ENCODE measurements at regions not wholly inside any gene's neighbourhood (a gene's known extent, or its start where the extent isn't known, plus 50 kb on each side); places are given as distances from the start of the nearest gene placed in this dataset.
A peak's percentile ranks its signal among the peaks of the same experiment; 100 is the strongest.

DNA sequence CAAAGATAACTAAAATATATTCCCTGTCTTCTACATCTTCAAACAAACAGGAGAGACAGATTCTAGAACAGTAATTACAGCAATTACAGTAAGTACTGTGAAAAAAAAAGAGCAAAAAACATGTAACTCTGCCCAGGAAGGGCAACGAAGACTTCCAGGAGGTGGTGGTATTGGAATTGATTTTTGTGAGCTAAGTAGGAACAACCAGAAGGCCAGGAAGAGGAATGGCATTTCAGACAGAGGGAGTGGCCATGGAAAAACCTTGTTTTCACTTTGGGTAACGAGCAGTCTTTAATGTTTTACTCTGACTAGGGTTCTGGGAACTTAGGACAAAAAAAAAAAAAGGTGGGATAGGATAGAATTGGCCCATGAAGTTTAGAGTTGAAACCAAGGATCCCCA, 196.3 kb upstream of the PLEKHG7 start:
- DNase-seq (ENCODE audit: low read depth, low spot score) (no peak), ATAC-seq (no peak)
- in situ Hi-C loops (cut with HindIII; ENCODE audit: low pct_unique_long_range_greater_than_20kb, low sequenced_read_pairs) (no loop called here), intact Hi-C loops (cut with micrococcal nuclease; ENCODE audit: unreplicated experiment) (no loop called here)
- H3K27ac ChIP-seq (ENCODE audit: low read length): no peak overlapping the region
- no peaks in the 10 kb centered on the region for H3K36me3 ChIP-seq (ENCODE audit: control insufficient read depth, insufficient read depth, low read length)
- H3K4me1 ChIP-seq (ENCODE audit: control insufficient read depth, insufficient read depth, low read length): no peaks in the 10 kb centered on the region
- TF ChIP-seq, protein P1, sequence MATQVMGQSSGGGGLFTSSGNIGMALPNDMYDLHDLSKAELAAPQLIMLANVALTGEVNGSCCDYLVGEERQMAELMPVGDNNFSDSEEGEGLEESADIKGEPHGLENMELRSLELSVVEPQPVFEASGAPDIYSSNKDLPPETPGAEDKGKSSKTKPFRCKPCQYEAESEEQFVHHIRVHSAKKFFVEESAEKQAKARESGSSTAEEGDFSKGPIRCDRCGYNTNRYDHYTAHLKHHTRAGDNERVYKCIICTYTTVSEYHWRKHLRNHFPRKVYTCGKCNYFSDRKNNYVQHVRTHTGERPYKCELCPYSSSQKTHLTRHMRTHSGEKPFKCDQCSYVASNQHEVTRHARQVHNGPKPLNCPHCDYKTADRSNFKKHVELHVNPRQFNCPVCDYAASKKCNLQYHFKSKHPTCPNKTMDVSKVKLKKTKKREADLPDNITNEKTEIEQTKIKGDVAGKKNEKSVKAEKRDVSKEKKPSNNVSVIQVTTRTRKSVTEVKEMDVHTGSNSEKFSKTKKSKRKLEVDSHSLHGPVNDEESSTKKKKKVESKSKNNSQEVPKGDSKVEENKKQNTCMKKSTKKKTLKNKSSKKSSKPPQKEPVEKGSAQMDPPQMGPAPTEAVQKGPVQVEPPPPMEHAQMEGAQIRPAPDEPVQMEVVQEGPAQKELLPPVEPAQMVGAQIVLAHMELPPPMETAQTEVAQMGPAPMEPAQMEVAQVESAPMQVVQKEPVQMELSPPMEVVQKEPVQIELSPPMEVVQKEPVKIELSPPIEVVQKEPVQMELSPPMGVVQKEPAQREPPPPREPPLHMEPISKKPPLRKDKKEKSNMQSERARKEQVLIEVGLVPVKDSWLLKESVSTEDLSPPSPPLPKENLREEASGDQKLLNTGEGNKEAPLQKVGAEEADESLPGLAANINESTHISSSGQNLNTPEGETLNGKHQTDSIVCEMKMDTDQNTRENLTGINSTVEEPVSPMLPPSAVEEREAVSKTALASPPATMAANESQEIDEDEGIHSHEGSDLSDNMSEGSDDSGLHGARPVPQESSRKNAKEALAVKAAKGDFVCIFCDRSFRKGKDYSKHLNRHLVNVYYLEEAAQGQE (IDR thresholded peaks at IDR 0.05; ENCODE audit: insufficient read depth in 1 of 2, low read depth in 2 of 2, low read length in 1 of 2): no peak
- TF ChIP-seq POLR2AphosphoS5 (IDR thresholded peaks at IDR 0.05; ENCODE audit: low read depth, low read length) (no peak), TCF7L2 (IDR thresholded peaks at IDR 0.05; ENCODE audit: low read depth, low read length) (no peak), SIN3A (IDR thresholded peaks at IDR 0.05; ENCODE audit: borderline replicate concordance, insufficient read depth, low read depth, low read length) (no peak)
- TF ChIP-seq, protein P2, sequence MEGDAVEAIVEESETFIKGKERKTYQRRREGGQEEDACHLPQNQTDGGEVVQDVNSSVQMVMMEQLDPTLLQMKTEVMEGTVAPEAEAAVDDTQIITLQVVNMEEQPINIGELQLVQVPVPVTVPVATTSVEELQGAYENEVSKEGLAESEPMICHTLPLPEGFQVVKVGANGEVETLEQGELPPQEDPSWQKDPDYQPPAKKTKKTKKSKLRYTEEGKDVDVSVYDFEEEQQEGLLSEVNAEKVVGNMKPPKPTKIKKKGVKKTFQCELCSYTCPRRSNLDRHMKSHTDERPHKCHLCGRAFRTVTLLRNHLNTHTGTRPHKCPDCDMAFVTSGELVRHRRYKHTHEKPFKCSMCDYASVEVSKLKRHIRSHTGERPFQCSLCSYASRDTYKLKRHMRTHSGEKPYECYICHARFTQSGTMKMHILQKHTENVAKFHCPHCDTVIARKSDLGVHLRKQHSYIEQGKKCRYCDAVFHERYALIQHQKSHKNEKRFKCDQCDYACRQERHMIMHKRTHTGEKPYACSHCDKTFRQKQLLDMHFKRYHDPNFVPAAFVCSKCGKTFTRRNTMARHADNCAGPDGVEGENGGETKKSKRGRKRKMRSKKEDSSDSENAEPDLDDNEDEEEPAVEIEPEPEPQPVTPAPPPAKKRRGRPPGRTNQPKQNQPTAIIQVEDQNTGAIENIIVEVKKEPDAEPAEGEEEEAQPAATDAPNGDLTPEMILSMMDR (IDR thresholded peaks at IDR 0.05): no peak
- no peaks in the 10 kb centered on the region for H3K27me3 ChIP-seq (ENCODE audit: control insufficient read depth, insufficient read depth, low read length)
- ChIA-PET CTCF (no interaction called here), POLR2A (no interaction called here)
- no peaks in the 10 kb centered on the region for H3K9me3 ChIP-seq (ENCODE audit: control insufficient read depth, insufficient read depth, low read depth, low read length)
- no peak overlapping the region for H3K4me3 ChIP-seq (ENCODE audit: low read depth in 2 of 2, low read length in 2 of 2)
- no TSS peak for BruUV-seq (replicated peaks)

DNA sequence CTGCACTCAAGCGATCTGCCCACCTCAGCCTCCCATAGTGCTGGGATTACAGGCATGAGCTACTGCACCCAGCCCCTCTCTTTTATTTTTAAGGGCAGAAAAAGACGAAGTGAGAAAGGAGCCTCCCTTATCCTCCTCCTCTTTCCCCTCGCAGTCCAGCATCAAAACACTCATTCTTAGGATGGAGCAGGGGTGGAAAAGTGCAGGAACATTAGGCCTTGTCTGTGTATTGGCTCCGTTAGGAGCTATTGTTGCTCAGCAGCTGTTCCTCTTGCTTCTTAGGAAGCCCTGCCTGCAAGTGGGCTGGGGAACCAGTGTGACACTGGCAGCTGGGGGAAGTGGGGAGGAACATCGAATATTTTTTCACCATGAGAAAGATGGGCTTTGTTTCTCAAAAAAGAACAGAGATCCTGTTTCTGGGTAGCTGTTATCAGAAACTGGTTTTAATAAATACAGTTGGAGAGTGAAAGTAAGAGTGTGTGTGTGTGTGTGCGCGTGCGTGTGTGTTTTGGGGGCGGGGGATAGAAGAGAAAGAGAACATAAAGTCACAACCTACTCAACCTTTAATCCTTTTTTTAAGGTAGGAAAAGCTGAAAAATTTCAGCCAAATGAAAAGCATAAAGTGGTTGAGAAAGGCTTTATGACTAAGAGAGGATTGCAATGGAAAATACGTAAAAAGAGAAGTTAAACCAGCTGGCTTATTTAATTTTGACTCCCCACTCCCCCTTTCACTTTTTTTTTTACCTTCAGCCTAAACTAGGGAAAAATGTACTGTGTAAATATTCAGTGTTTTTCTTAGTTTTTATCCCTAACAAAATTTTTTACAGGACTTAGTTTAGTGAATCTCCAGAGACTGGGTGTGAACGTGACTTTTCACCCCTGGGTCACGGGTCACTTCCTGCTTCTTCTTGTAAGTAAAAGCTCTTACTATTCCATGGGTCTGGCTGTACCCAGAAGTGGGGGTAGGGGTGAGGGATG, 197.2 kb upstream of the PLEKHG7 start:
- in situ Hi-C loops (cut with HindIII; ENCODE audit: low pct_unique_long_range_greater_than_20kb, low sequenced_read_pairs): no loop called here
- intact Hi-C loops (cut with micrococcal nuclease; ENCODE audit: unreplicated experiment): no loop called here
- Histone ChIP-seq H3K36me3 (ENCODE audit: control insufficient read depth, insufficient read depth, low read length) (no peaks in the 10 kb centered on the region), H3K27me3 (ENCODE audit: control insufficient read depth, insufficient read depth, low read length) (no peaks in the 10 kb centered on the region), H3K4me1 (ENCODE audit: control insufficient read depth, insufficient read depth, low read length) (no peaks in the 10 kb centered on the region), H3K9me3 (ENCODE audit: control insufficient read depth, insufficient read depth, low read depth, low read length) (no peaks in the 10 kb centered on the region), H3K4me3 (ENCODE audit: low read depth in 2 of 2, low read length in 2 of 2) (no peak overlapping the region), H3K27ac (ENCODE audit: low read length) (no peak overlapping the region)
- ChIA-PET CTCF (no interaction called here), POLR2A (no interaction called here)
- TF ChIP-seq POLR2AphosphoS5 (IDR thresholded peaks at IDR 0.05; ENCODE audit: low read depth, low read length): no peak
- TF ChIP-seq, protein P1 (IDR thresholded peaks at IDR 0.05; ENCODE audit: insufficient read depth in 1 of 2, low read depth in 2 of 2, low read length in 1 of 2): no peak
- no peak for TF ChIP-seq TCF7L2 (IDR thresholded peaks at IDR 0.05; ENCODE audit: low read depth, low read length)
- TF ChIP-seq SIN3A (IDR thresholded peaks at IDR 0.05; ENCODE audit: borderline replicate concordance, insufficient read depth, low read depth, low read length): no peak
- TF ChIP-seq, protein P2 (IDR thresholded peaks at IDR 0.05): no peak
- no TSS peak for BruUV-seq (replicated peaks)
- ATAC-seq (peak; percentile 51; the same call in 1 of the 2 replicates), DNase-seq (ENCODE audit: low read depth, low spot score) (no peak)
